Esophagus muscularis mucosa (tissue), 3 donors: ENCODE measurements at regions not wholly inside any gene's neighbourhood (a gene's known extent, or its start where the extent isn't known, plus 50 kb on each side); places are given as distances from the start of the nearest gene placed in this dataset.

Experiments used
- POLR2A ChIP-seq: fragments of 450-650 bp; IDR thresholded peaks from one replicate; pipeline ENCODE4 v1.6.1; 2017; ENCODE audit warnings: antibody characterized with exemption, moderate library complexity, mild to moderate bottlenecking, low read depth
- POLR2AphosphoS5 ChIP-seq, 2 donors: sonication (generic); formaldehyde crosslinking; IDR thresholded peaks; one replicate each; pipeline ENCODE4 v1.6.1; 2017; ENCODE audit warnings: antibody characterized with exemption in 2 of 2
- TF ChIP-seq, protein P1 (sequence below), 3 experiments: fragments of 200-600 bp in 2 of 3; fragments of 450-650 bp in 1 of 3; sonication (generic) in 2 of 3; IDR thresholded peaks; one replicate each; pipeline ENCODE4 v1.5.1; 2017 to 2019; ENCODE audit warnings: antibody characterized with exemption in 3 of 3, mild to moderate bottlenecking in 2 of 3, moderate library complexity in 1 of 3

DNA sequence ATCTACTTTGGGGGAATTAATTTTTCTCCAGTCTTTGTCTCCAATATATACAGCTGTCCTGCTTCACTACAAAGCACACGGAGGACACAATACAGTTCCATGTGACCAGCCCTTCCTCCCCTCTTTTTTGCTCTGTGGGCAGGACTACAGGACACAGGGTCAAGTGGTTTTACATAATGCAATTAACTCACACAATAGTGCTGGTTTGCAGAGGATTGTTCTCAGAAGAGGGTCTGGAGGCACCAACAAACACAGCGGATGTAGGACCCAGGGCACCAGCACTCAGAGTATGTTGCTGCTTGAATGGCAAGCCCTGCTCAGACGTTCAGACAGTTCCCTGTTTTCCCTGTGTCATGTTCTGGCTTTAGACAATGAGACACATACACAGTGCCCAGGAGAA lies 52.0 kb upstream of the NPTX2 start:
- TF ChIP-seq, protein P1, sequence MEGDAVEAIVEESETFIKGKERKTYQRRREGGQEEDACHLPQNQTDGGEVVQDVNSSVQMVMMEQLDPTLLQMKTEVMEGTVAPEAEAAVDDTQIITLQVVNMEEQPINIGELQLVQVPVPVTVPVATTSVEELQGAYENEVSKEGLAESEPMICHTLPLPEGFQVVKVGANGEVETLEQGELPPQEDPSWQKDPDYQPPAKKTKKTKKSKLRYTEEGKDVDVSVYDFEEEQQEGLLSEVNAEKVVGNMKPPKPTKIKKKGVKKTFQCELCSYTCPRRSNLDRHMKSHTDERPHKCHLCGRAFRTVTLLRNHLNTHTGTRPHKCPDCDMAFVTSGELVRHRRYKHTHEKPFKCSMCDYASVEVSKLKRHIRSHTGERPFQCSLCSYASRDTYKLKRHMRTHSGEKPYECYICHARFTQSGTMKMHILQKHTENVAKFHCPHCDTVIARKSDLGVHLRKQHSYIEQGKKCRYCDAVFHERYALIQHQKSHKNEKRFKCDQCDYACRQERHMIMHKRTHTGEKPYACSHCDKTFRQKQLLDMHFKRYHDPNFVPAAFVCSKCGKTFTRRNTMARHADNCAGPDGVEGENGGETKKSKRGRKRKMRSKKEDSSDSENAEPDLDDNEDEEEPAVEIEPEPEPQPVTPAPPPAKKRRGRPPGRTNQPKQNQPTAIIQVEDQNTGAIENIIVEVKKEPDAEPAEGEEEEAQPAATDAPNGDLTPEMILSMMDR (IDR thresholded peaks at IDR 0.05) = no peak
- TF ChIP-seq POLR2AphosphoS5 (IDR thresholded peaks at IDR 0.05) (no peak), POLR2A (no peak)
